ENCODE measurements at regions not wholly inside any gene's neighbourhood (a gene's known extent, or its start where the extent isn't known, plus 50 kb on each side); places are given as distances from the start of the nearest gene placed in this dataset.

- DNase-seq (no peak), ATAC-seq (ENCODE audit: low FRiP score in 2 of 2) (no peak)
- H3K4me1 ChIP-seq, result no peaks in the 10 kb centered on the region
- H3K27me3 ChIP-seq, result no peaks in the 10 kb centered on the region
- H3K4me3 ChIP-seq, result no peak overlapping the region
- H3K9me3 ChIP-seq, result no peaks in the 10 kb centered on the region
- no peak for TF ChIP-seq EP300 (IDR thresholded peaks at IDR 0.05)
- no peak for TF ChIP-seq POLR2AphosphoS5 (IDR thresholded peaks at IDR 0.05)
- no peak for TF ChIP-seq CTCF (IDR thresholded peaks at IDR 0.05)
- no peak for TF ChIP-seq POLR2A (IDR thresholded peaks at IDR 0.05)
- no peak overlapping the region for H3K27ac ChIP-seq
- 56 to 68% methylated on average over 1 of the region's 1 CpG for WGBS, 2 donors
- H3K36me3 ChIP-seq, result no peaks in the 10 kb centered on the region
Measured at GRCh38 chr18:38688416-38688815, 1122.8 kb upstream of the CELF4 start.

GRCh38 chr18:38670486-38670885 lies 1104.9 kb upstream of the CELF4 start:
- Histone ChIP-seq H3K27me3 (no peaks in the 10 kb centered on the region), H3K4me3 (no peak overlapping the region), H3K27ac (no peak overlapping the region), H3K9me3 (peaks cover 0 to 12% (median 0%) of the 10 kb centered on the region in 4 donors), H3K36me3 (no peaks in the 10 kb centered on the region), H3K4me1 (no peaks in the 10 kb centered on the region)
- ATAC-seq (ENCODE audit: low FRiP score in 2 of 2) (no peak), DNase-seq (no peak)
- TF ChIP-seq EP300 (IDR thresholded peaks at IDR 0.05), result no peak
- TF ChIP-seq CTCF (IDR thresholded peaks at IDR 0.05), result no peak
- no peak for TF ChIP-seq POLR2AphosphoS5 (IDR thresholded peaks at IDR 0.05)
- TF ChIP-seq POLR2A (IDR thresholded peaks at IDR 0.05), result no peak

GRCh38 chr18:38664929-38665328 lies 1099.3 kb upstream of the CELF4 start:
- ATAC-seq (ENCODE audit: low FRiP score in 2 of 2) (no peak), DNase-seq (no peak)
- 56 to 80% methylated on average over 1 of the region's 1 CpG for WGBS, 2 donors
- no peaks in the 10 kb centered on the region for H3K36me3 ChIP-seq
- H3K27ac ChIP-seq, result no peak overlapping the region
- H3K27me3 ChIP-seq, result no peaks in the 10 kb centered on the region
- H3K4me1 ChIP-seq, result no peaks in the 10 kb centered on the region
- no peak for TF ChIP-seq POLR2A (IDR thresholded peaks at IDR 0.05)
- no peak for TF ChIP-seq EP300 (IDR thresholded peaks at IDR 0.05)
- TF ChIP-seq CTCF (IDR thresholded peaks at IDR 0.05), result no peak
- TF ChIP-seq POLR2AphosphoS5 (IDR thresholded peaks at IDR 0.05), result no peak
- no peaks in the 10 kb centered on the region for H3K9me3 ChIP-seq
- H3K4me3 ChIP-seq, result no peak overlapping the region

GRCh38 chr18:38663682-38664081 lies 1098.1 kb upstream of the CELF4 start:
- Histone ChIP-seq H3K4me3 (no peak overlapping the region), H3K27me3 (no peaks in the 10 kb centered on the region), H3K4me1 (no peaks in the 10 kb centered on the region), H3K9me3 (no peaks in the 10 kb centered on the region), H3K36me3 (no peaks in the 10 kb centered on the region), H3K27ac (no peak overlapping the region)
- DNase-seq (no peak), ATAC-seq (ENCODE audit: low FRiP score in 2 of 2) (no peak)
- no peak for TF ChIP-seq POLR2A (IDR thresholded peaks at IDR 0.05)
- no peak for TF ChIP-seq POLR2AphosphoS5 (IDR thresholded peaks at IDR 0.05)
- no peak for TF ChIP-seq EP300 (IDR thresholded peaks at IDR 0.05)
- TF ChIP-seq CTCF (IDR thresholded peaks at IDR 0.05), result no peak
- 71 to 75% methylated on average over 1 of the region's 1 CpG for WGBS, 2 donors

GRCh38 chr18:38663270-38663669 lies 1097.7 kb upstream of the CELF4 start:
- no peaks in the 10 kb centered on the region for H3K4me1 ChIP-seq
- no peaks in the 10 kb centered on the region for H3K9me3 ChIP-seq
- no peak for DNase-seq
- H3K27ac ChIP-seq, result no peak overlapping the region
- H3K4me3 ChIP-seq, result no peak overlapping the region
- H3K36me3 ChIP-seq, result no peaks in the 10 kb centered on the region
- ATAC-seq (ENCODE audit: low FRiP score in 2 of 2), result no peak
- TF ChIP-seq POLR2A (IDR thresholded peaks at IDR 0.05) (no peak), EP300 (IDR thresholded peaks at IDR 0.05) (no peak), CTCF (IDR thresholded peaks at IDR 0.05) (no peak), POLR2AphosphoS5 (IDR thresholded peaks at IDR 0.05) (no peak)
- H3K27me3 ChIP-seq, result no peaks in the 10 kb centered on the region
